Adipocyte (in vitro differentiated cells): ENCODE measurements at regions not wholly inside any gene's neighbourhood (a gene's known extent, or its start where the extent isn't known, plus 50 kb on each side); places are given as distances from the start of the nearest gene placed in this dataset.

Experiments
- DNase-seq: peaks from one replicate; pipeline ENCODE4 v3.0.0-alpha.2; 2015; ENCODE audit warnings: low read depth
- H3K27me3 ChIP-seq: replicated peaks from 2 replicates; pipeline ENCODE4 v1.7.0; 2013; ENCODE audit warnings: mild to moderate bottlenecking, low read length, moderate library complexity; ENCODE audit not compliant: control insufficient read depth, insufficient read depth
- H3K36me3 ChIP-seq: 2 replicates; pipeline ENCODE4 v1.7.0; 2013; ENCODE audit warnings: low read length, mild to moderate bottlenecking, moderate library complexity; ENCODE audit not compliant: control insufficient read depth, insufficient read depth, severe bottlenecking
- H3K4me1 ChIP-seq: 2 replicates; pipeline ENCODE4 v1.7.0; 2013; ENCODE audit warnings: mild to moderate bottlenecking, low read length, moderate library complexity; ENCODE audit not compliant: control insufficient read depth, insufficient read depth
- H3K4me3 ChIP-seq: 2 replicates; pipeline ENCODE4 v1.7.0; 2013; ENCODE audit warnings: mild to moderate bottlenecking, low read length, moderate library complexity
- H3K9ac ChIP-seq: 2 replicates; pipeline ENCODE4 v1.7.0; 2013; ENCODE audit warnings: mild to moderate bottlenecking, low read length, moderate library complexity
- H3K9me3 ChIP-seq: 2 replicates; pipeline ENCODE4 v1.7.0; 2013; ENCODE audit warnings: mild to moderate bottlenecking, low read length, moderate library complexity; ENCODE audit not compliant: control insufficient read depth

- Histone ChIP-seq H3K36me3 (no peaks in the 10 kb centered on the region), H3K4me1 (no peaks in the 10 kb centered on the region), H3K9me3 (no peaks in the 10 kb centered on the region), H3K4me3 (no peak overlapping the region), H3K27me3 (no peaks in the 10 kb centered on the region), H3K9ac (no peak overlapping the region)
- no peak for DNase-seq
Measured at GRCh38 chr22:48337957-48338792, 1489.5 kb downstream of the BRD1 start.

- Histone ChIP-seq H3K9me3 (no peaks in the 10 kb centered on the region), H3K4me3 (no peak overlapping the region), H3K27me3 (no peaks in the 10 kb centered on the region), H3K9ac (no peak overlapping the region), H3K4me1 (no peaks in the 10 kb centered on the region), H3K36me3 (no peaks in the 10 kb centered on the region)
- DNase-seq = no peak
Measured at GRCh38 chr22:48336339-48337060, 1491.2 kb downstream of the BRD1 start.

DNA sequence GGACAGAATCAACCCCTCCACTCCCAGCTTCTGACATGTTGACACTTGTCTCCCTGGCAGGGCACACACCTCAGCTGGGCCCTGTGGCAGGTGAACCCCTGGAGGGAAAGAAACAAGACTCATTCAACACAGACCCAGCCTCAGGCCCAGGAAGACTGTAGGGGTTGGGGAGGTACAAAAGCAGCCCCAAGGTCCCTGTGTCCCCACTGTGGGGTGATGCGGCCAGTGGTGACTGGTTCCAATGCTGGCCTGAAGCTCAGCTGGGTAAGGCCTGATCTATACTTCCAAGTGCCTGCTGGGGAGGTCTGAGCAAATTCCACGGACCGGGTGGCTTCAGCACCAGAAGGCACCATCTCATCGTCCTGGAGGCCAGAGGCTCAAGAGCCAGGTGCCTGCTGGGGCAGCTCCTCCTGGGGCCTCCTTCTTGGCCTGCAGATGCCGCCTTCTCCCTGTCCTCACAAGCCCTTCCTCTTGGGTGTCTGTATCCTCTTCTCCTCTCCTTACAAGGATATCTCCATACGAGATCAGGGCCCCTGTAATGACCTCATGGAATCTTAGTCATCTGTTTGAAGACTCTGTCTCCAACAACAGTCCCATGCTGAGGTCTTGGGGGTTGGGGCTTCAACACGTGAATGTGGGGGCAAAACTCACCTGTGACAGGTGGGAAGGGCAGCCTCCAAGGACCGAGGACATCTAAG, 1492.1 kb downstream of the BRD1 start:
- Histone ChIP-seq H3K27me3 (no peaks in the 10 kb centered on the region), H3K36me3 (no peaks in the 10 kb centered on the region), H3K4me1 (no peaks in the 10 kb centered on the region), H3K9me3 (no peaks in the 10 kb centered on the region), H3K4me3 (no peak overlapping the region), H3K9ac (no peak overlapping the region)
- no peak for DNase-seq

DNA sequence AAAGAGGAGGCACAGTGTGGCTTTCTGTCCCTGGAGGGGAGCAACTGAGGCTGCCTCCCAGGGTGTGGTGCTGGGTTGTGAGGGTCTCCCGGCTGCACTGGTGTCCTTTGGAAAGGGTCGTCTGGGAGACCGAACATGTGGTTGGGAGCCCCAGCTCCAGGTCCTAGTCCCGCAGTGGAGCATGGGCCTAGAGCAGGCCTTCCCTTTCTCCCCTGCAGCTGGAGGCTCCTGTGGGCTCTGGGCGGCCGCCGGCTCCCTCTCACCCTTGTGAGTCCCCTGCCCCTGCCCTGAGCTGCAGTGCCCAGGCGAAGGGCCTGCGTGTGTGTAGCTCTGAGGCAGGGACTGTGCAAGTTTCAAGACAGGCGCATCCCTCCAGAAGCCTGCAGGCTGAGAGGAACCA, 1492.7 kb downstream of the BRD1 start:
- no peak overlapping the region for H3K9ac ChIP-seq
- no peak for DNase-seq

DNA sequence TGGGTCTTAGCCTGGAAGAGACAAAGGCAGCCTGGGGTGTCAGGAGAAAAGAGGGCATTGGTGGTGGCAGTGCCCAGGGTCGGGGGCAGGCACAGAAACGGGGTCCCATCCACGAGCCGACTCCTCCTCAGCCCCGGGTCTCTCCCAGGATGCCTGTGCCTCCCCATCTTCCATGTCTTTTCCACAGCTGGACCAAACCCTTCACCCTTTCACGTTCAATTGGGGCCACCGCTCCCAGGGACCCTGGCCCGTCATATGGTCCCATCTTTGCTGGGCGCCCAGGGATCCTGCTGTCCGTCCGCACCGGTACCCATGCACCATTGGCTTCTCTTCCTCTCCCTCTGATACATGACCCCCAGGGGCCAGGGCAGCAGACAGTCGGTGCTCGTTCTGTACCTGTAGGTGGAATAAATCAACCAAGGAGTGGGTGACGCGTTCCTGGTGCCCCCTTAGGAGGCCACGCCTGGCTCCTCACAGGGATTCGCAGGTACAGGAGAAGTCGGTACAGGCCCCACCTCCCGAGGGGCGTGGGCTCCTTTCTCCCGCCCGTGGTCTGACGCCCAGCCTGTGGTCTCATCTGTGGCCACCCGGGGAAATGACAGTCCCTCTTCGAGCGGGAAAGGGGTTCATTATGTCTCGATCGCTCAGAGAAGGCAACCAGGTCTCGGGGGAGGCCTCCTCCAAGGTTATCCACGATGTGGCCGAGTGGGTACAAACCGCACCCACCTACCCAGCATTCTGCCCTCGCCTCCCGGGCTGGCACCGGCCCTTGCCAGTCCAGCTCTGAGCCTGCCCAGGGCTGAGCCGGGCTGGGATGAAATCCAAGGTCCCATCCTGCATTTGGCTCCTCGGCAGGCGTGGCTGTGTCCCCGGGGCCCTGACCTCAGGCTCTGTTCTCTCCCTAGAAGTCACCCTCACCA, 1493.6 kb downstream of the BRD1 start:
- Histone ChIP-seq H3K27me3 (no peaks in the 10 kb centered on the region), H3K36me3 (no peaks in the 10 kb centered on the region), H3K9me3 (peaks cover 7% of the 10 kb centered on the region), H3K4me1 (no peaks in the 10 kb centered on the region), H3K4me3 (no peak overlapping the region), H3K9ac (no peak overlapping the region)
- no peak for DNase-seq

More for the DNA sequence above, 1492.7 kb downstream of the BRD1 start:
- Histone ChIP-seq H3K27me3 (no peaks in the 10 kb centered on the region), H3K4me1 (no peaks in the 10 kb centered on the region), H3K36me3 (no peaks in the 10 kb centered on the region), H3K9me3 (no peaks in the 10 kb centered on the region), H3K4me3 (no peak overlapping the region)

- DNase-seq = no peak
- no peaks in the 10 kb centered on the region for H3K27me3 ChIP-seq
- peaks cover 10% of the 10 kb centered on the region for H3K9me3 ChIP-seq
- no peaks in the 10 kb centered on the region for H3K4me1 ChIP-seq
- no peak overlapping the region for H3K9ac ChIP-seq
- H3K4me3 ChIP-seq = no peak overlapping the region
- no peaks in the 10 kb centered on the region for H3K36me3 ChIP-seq
Measured at GRCh38 chr22:48333323-48333763, 1494.3 kb downstream of the BRD1 start.

- Histone ChIP-seq H3K9me3 (peaks cover 10% of the 10 kb centered on the region), H3K9ac (no peak overlapping the region), H3K36me3 (no peaks in the 10 kb centered on the region), H3K27me3 (no peaks in the 10 kb centered on the region), H3K4me3 (no peak overlapping the region), H3K4me1 (no peaks in the 10 kb centered on the region)
- no peak for DNase-seq
Measured at GRCh38 chr22:48332438-48333322, 1495.0 kb downstream of the BRD1 start.

- peaks cover 10% of the 10 kb centered on the region for H3K9me3 ChIP-seq
- no peaks in the 10 kb centered on the region for H3K4me1 ChIP-seq
- H3K36me3 ChIP-seq = no peaks in the 10 kb centered on the region
- no peak overlapping the region for H3K9ac ChIP-seq
- H3K27me3 ChIP-seq = no peaks in the 10 kb centered on the region
- no peak overlapping the region for H3K4me3 ChIP-seq
- DNase-seq = no peak
Measured at GRCh38 chr22:48331691-48332220, 1495.9 kb downstream of the BRD1 start.

DNA sequence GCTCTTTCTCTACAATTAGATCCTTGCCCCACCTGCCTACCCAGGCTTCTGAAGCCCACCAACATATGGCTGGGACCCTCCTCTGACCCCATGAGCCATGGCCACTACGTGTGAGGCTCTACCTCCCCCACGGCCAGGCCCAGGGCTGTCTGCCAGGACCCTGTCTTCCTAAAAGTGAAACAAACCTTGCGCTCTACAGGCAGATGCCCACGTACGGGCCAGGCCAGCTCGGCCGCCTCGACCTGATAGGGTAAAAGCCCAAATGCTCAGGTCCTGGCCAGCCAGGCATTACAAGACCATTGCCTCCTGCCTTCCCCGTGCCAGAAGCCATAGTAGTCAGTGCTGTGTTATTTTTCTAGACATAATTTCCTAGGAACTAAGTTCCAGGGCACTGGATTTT, 1496.4 kb downstream of the BRD1 start:
- no peak overlapping the region for H3K9ac ChIP-seq
- H3K9me3 ChIP-seq = peaks cover 10% of the 10 kb centered on the region
- H3K27me3 ChIP-seq = no peaks in the 10 kb centered on the region
- no peak overlapping the region for H3K4me3 ChIP-seq
- no peaks in the 10 kb centered on the region for H3K4me1 ChIP-seq
- no peak for DNase-seq
- H3K36me3 ChIP-seq = no peaks in the 10 kb centered on the region

- H3K9ac ChIP-seq = no peak overlapping the region
- no peaks in the 10 kb centered on the region for H3K36me3 ChIP-seq
- no peak for DNase-seq
- no peaks in the 10 kb centered on the region for H3K4me1 ChIP-seq
- no peak overlapping the region for H3K4me3 ChIP-seq
- H3K27me3 ChIP-seq = no peaks in the 10 kb centered on the region
- H3K9me3 ChIP-seq = peaks cover 10% of the 10 kb centered on the region
Measured at GRCh38 chr22:48327721-48328120, 1500.0 kb downstream of the BRD1 start.
